ENCODE measurements at regions not wholly inside any gene's neighbourhood (a gene's known extent, or its start where the extent isn't known, plus 50 kb on each side); places are given as distances from the start of the nearest gene placed in this dataset.

- TF ChIP-seq JUND (IDR thresholded peaks at IDR 0.05) = no peak
Observed at GRCh38 chr17:53387745-53388144, 435.0 kb upstream of the KIF2B start (continued).

GRCh38 chr17:53353919-53354351, 468.8 kb upstream of the KIF2B start:
- ATAC-seq (no peak), DNase-seq (ENCODE audit: low read depth, low spot score) (no peak)
- no TSS peak for BruUV-seq (replicated peaks)
- H3K9me2 ChIP-seq (ENCODE audit: insufficient read depth) = no peaks in the 10 kb centered on the region
- H3K9me3 ChIP-seq (ENCODE audit: control insufficient read depth in 1 of 2, insufficient read depth in 1 of 2, low read depth in 1 of 2, low read length in 2 of 2) = peaks cover 38 to 47% of the 10 kb centered on the region in 2 experiments; a peak in 2 of 4 replicates
- no peak overlapping the region for H3K27ac ChIP-seq (ENCODE audit: low read depth, low read length)
- no peak overlapping the region for H3K4me3 ChIP-seq (replicated peaks in 1 of 2; ENCODE audit: low read depth in 1 of 2, low read length in 2 of 2)
- H3K9ac ChIP-seq (ENCODE audit: low read length) = no peak overlapping the region
- no peaks in the 10 kb centered on the region for H3K79me2 ChIP-seq (ENCODE audit: insufficient read depth, low read length)
- H4K20me1 ChIP-seq (ENCODE audit: insufficient read depth) = no peaks in the 10 kb centered on the region
- H3K4me1 ChIP-seq (ENCODE audit: control insufficient read depth in 1 of 2, insufficient read depth in 2 of 2, low read length in 2 of 2) = no peaks in the 10 kb centered on the region
- intact Hi-C loops (cut with micrococcal nuclease) = no loop called here
- no peak overlapping the region for H2AFZ ChIP-seq (ENCODE audit: low read depth, low read length, poor library complexity, severe bottlenecking)
- TF ChIP-seq YY1 (IDR thresholded peaks at IDR 0.05; ENCODE audit: extremely low read depth, insufficient replicate concordance, low read depth, low read length) (no peak), ELF1 (IDR thresholded peaks at IDR 0.05; ENCODE audit: borderline replicate concordance, low read depth) (no peak), JUND (IDR thresholded peaks at IDR 0.05) (no peak), POLR2A (IDR thresholded peaks at IDR 0.05; ENCODE audit: borderline replicate concordance, extremely low read depth, insufficient read depth, insufficient read length) (no peak), POLR2AphosphoS5 (IDR thresholded peaks at IDR 0.05; ENCODE audit: low read depth, low read length) (no peak), SP1 (IDR thresholded peaks at IDR 0.05; ENCODE audit: low read depth) (no peak), CEBPB (IDR thresholded peaks at IDR 0.05; ENCODE audit: low read depth) (no peak), MAX (IDR thresholded peaks at IDR 0.05) (no peak), TCF7L2 (IDR thresholded peaks at IDR 0.05; ENCODE audit: borderline replicate concordance, extremely low read depth, insufficient read depth, insufficient read length) (no peak), EZH2phosphoT487 (IDR thresholded peaks at IDR 0.05; ENCODE audit: borderline replicate concordance) (no peak), EZH2 (IDR thresholded peaks at IDR 0.05) (no peak)
- RAD21 ChIA-PET (ENCODE audit: low non-redundant PET in 1 of 2, low total read pairs in 2 of 2, uncharacterized antibody in 2 of 2, unreplicated experiment in 2 of 2) = no interaction called here
- no peaks in the 10 kb centered on the region for H3K27me3 ChIP-seq (ENCODE audit: insufficient read depth, low read length)
- H3K4me2 ChIP-seq (ENCODE audit: low read length) = no peak overlapping the region
- POLR2A ChIA-PET = no interaction called here
- no peaks in the 10 kb centered on the region for H3K36me3 ChIP-seq (ENCODE audit: control insufficient read depth in 1 of 2, insufficient read depth in 2 of 2, low read length in 2 of 2)
- CTCF ChIA-PET = no interaction called here

All from HCT116 (cell line).